ENCODE measurements at regions not wholly inside any gene's neighbourhood (a gene's known extent, or its start where the extent isn't known, plus 50 kb on each side); places are given as distances from the start of the nearest gene placed in this dataset.

GRCh38 chr10:9811601-9812000 is 1206.1 kb upstream of the CELF2 start:
- peak in 1 of 6 donors; percentile 62 for DNase-seq (ENCODE audit: low read depth in 4 of 6, low spot score in 6 of 6)
- no CpG with 5 or more reads among the region's 4 CpGs for WGBS (ENCODE audit: insufficient coverage)
- no peaks in the 10 kb centered on the region for H3K27me3 ChIP-seq (ENCODE audit: control insufficient read depth, insufficient read depth, low read length)
- H3K27ac ChIP-seq (ENCODE audit: low read depth, low read length): no peak overlapping the region
- H3K4me1 ChIP-seq (ENCODE audit: control insufficient read depth, insufficient read depth, low read length): no peaks in the 10 kb centered on the region
- H3K9me3 ChIP-seq (ENCODE audit: control insufficient read depth, insufficient read depth, low read length): peaks cover 2% of the 10 kb centered on the region
- H3K4me3 ChIP-seq (ENCODE audit: low read depth, low read length): no peak overlapping the region
- no peaks in the 10 kb centered on the region for H3K36me3 ChIP-seq (ENCODE audit: control insufficient read depth, insufficient read depth, low read length)

- H3K4me3 ChIP-seq (ENCODE audit: low read depth, low read length): no peak overlapping the region
- no peak overlapping the region for H3K27ac ChIP-seq (ENCODE audit: low read depth, low read length)
- H3K36me3 ChIP-seq (ENCODE audit: control insufficient read depth, insufficient read depth, low read length): no peaks in the 10 kb centered on the region
- H3K27me3 ChIP-seq (ENCODE audit: control insufficient read depth, insufficient read depth, low read length): no peaks in the 10 kb centered on the region
- DNase-seq (ENCODE audit: low read depth in 4 of 6, low spot score in 6 of 6): no peak
- no CpG with 5 or more reads among the region's 1 CpG for WGBS (ENCODE audit: insufficient coverage)
- peaks cover 2% of the 10 kb centered on the region for H3K9me3 ChIP-seq (ENCODE audit: control insufficient read depth, insufficient read depth, low read length)
- H3K4me1 ChIP-seq (ENCODE audit: control insufficient read depth, insufficient read depth, low read length): no peaks in the 10 kb centered on the region
Observed at GRCh38 chr10:9814285-9814864, 1203.3 kb upstream of the CELF2 start.

- H3K27ac ChIP-seq (ENCODE audit: low read depth, low read length): no peak overlapping the region
- no peaks in the 10 kb centered on the region for H3K27me3 ChIP-seq (ENCODE audit: control insufficient read depth, insufficient read depth, low read length)
- 93% methylated on average over 4 of the region's 4 CpGs for WGBS (ENCODE audit: insufficient coverage)
- H3K36me3 ChIP-seq (ENCODE audit: control insufficient read depth, insufficient read depth, low read length): no peaks in the 10 kb centered on the region
- DNase-seq (ENCODE audit: low read depth in 4 of 6, low spot score in 6 of 6): peak in 1 of 6 donors; percentile 3
- H3K4me1 ChIP-seq (ENCODE audit: control insufficient read depth, insufficient read depth, low read length): no peaks in the 10 kb centered on the region
- H3K4me3 ChIP-seq (ENCODE audit: low read depth, low read length): no peak overlapping the region
- peaks cover 2% of the 10 kb centered on the region for H3K9me3 ChIP-seq (ENCODE audit: control insufficient read depth, insufficient read depth, low read length)
Observed at GRCh38 chr10:9819756-9820494, 1197.7 kb upstream of the CELF2 start.

- Histone ChIP-seq H3K4me3 (ENCODE audit: low read depth, low read length) (no peak overlapping the region), H3K36me3 (ENCODE audit: control insufficient read depth, insufficient read depth, low read length) (no peaks in the 10 kb centered on the region), H3K27me3 (ENCODE audit: control insufficient read depth, insufficient read depth, low read length) (no peaks in the 10 kb centered on the region), H3K4me1 (ENCODE audit: control insufficient read depth, insufficient read depth, low read length) (no peaks in the 10 kb centered on the region), H3K9me3 (ENCODE audit: control insufficient read depth, insufficient read depth, low read length) (no peaks in the 10 kb centered on the region), H3K27ac (ENCODE audit: low read depth, low read length) (no peak overlapping the region)
- no peak for DNase-seq (ENCODE audit: low read depth in 4 of 6, low spot score in 6 of 6)
- no CpG with 5 or more reads among the region's 1 CpG for WGBS (ENCODE audit: insufficient coverage)
Observed at GRCh38 chr10:9823268-9823930, 1194.3 kb upstream of the CELF2 start.

GRCh38 chr10:9824631-9825071 is 1193.0 kb upstream of the CELF2 start:
- Histone ChIP-seq H3K36me3 (ENCODE audit: control insufficient read depth, insufficient read depth, low read length) (no peaks in the 10 kb centered on the region), H3K4me1 (ENCODE audit: control insufficient read depth, insufficient read depth, low read length) (no peaks in the 10 kb centered on the region), H3K9me3 (ENCODE audit: control insufficient read depth, insufficient read depth, low read length) (no peaks in the 10 kb centered on the region), H3K4me3 (ENCODE audit: low read depth, low read length) (no peak overlapping the region), H3K27me3 (ENCODE audit: control insufficient read depth, insufficient read depth, low read length) (no peaks in the 10 kb centered on the region), H3K27ac (ENCODE audit: low read depth, low read length) (no peak overlapping the region)
- peak in 2 of 6 donors; percentile 26 to 71 for DNase-seq (ENCODE audit: low read depth in 4 of 6, low spot score in 6 of 6)
- 80% methylated on average over 5 of the region's 5 CpGs for WGBS (ENCODE audit: insufficient coverage)

- WGBS (ENCODE audit: insufficient coverage): 96% methylated on average over 5 of the region's 8 CpGs
Observed at GRCh38 chr10:9825491-9826018, 1192.1 kb upstream of the CELF2 start.

GRCh38 chr10:9828110-9828509 is 1189.6 kb upstream of the CELF2 start:
- Histone ChIP-seq H3K36me3 (ENCODE audit: control insufficient read depth, insufficient read depth, low read length) (no peaks in the 10 kb centered on the region), H3K9me3 (ENCODE audit: control insufficient read depth, insufficient read depth, low read length) (no peaks in the 10 kb centered on the region), H3K4me3 (ENCODE audit: low read depth, low read length) (no peak overlapping the region), H3K27me3 (ENCODE audit: control insufficient read depth, insufficient read depth, low read length) (no peaks in the 10 kb centered on the region), H3K4me1 (ENCODE audit: control insufficient read depth, insufficient read depth, low read length) (no peaks in the 10 kb centered on the region), H3K27ac (ENCODE audit: low read depth, low read length) (no peak overlapping the region)
- no CpG with 5 or more reads among the region's 4 CpGs for WGBS (ENCODE audit: insufficient coverage)
- no peak for DNase-seq (ENCODE audit: low read depth in 4 of 6, low spot score in 6 of 6)

More at GRCh38 chr10:9825491-9826018, 1192.1 kb upstream of the CELF2 start:
- Histone ChIP-seq H3K27me3 (ENCODE audit: control insufficient read depth, insufficient read depth, low read length) (no peaks in the 10 kb centered on the region), H3K9me3 (ENCODE audit: control insufficient read depth, insufficient read depth, low read length) (no peaks in the 10 kb centered on the region), H3K4me3 (ENCODE audit: low read depth, low read length) (no peak overlapping the region), H3K36me3 (ENCODE audit: control insufficient read depth, insufficient read depth, low read length) (no peaks in the 10 kb centered on the region), H3K4me1 (ENCODE audit: control insufficient read depth, insufficient read depth, low read length) (no peaks in the 10 kb centered on the region), H3K27ac (ENCODE audit: low read depth, low read length) (no peak overlapping the region)
- no peak for DNase-seq (ENCODE audit: low read depth in 4 of 6, low spot score in 6 of 6)

GRCh38 chr10:9833942-9834341 is 1183.7 kb upstream of the CELF2 start:
- no peak for DNase-seq (ENCODE audit: low read depth in 4 of 6, low spot score in 6 of 6)

GRCh38 chr10:9834434-9834833 is 1183.2 kb upstream of the CELF2 start:
- no peaks in the 10 kb centered on the region for H3K36me3 ChIP-seq (ENCODE audit: control insufficient read depth, insufficient read depth, low read length)
- no peak for DNase-seq (ENCODE audit: low read depth in 4 of 6, low spot score in 6 of 6)
- no peak overlapping the region for H3K4me3 ChIP-seq (ENCODE audit: low read depth, low read length)
- H3K4me1 ChIP-seq (ENCODE audit: control insufficient read depth, insufficient read depth, low read length): no peaks in the 10 kb centered on the region
- no CpG with 5 or more reads among the region's 1 CpG for WGBS (ENCODE audit: insufficient coverage)
- no peaks in the 10 kb centered on the region for H3K9me3 ChIP-seq (ENCODE audit: control insufficient read depth, insufficient read depth, low read length)
- peaks cover 2% of the 10 kb centered on the region for H3K27me3 ChIP-seq (ENCODE audit: control insufficient read depth, insufficient read depth, low read length)
- H3K27ac ChIP-seq (ENCODE audit: low read depth, low read length): no peak overlapping the region

More at GRCh38 chr10:9833942-9834341, 1183.7 kb upstream of the CELF2 start:
- 40% methylated on average over 1 of the region's 3 CpGs for WGBS (ENCODE audit: insufficient coverage)
- no peaks in the 10 kb centered on the region for H3K9me3 ChIP-seq (ENCODE audit: control insufficient read depth, insufficient read depth, low read length)
- no peak overlapping the region for H3K27ac ChIP-seq (ENCODE audit: low read depth, low read length)
- peaks cover 2% of the 10 kb centered on the region for H3K27me3 ChIP-seq (ENCODE audit: control insufficient read depth, insufficient read depth, low read length)
- H3K36me3 ChIP-seq (ENCODE audit: control insufficient read depth, insufficient read depth, low read length): no peaks in the 10 kb centered on the region
- H3K4me1 ChIP-seq (ENCODE audit: control insufficient read depth, insufficient read depth, low read length): no peaks in the 10 kb centered on the region
- H3K4me3 ChIP-seq (ENCODE audit: low read depth, low read length): no peak overlapping the region
